ENCODE measurements at regions not wholly inside any gene's neighbourhood (a gene's known extent, or its start where the extent isn't known, plus 50 kb on each side); places are given as distances from the start of the nearest gene placed in this dataset.

- TF ChIP-seq CTCF (IDR thresholded peaks at IDR 0.05; ENCODE audit: insufficient read depth, low read length) (no peak), POLR2AphosphoS5 (IDR thresholded peaks at IDR 0.05; ENCODE audit: low read depth) (no peak), SPI1 (IDR thresholded peaks at IDR 0.05; ENCODE audit: borderline replicate concordance, low read depth) (no peak), REST (IDR thresholded peaks at IDR 0.05; ENCODE audit: insufficient replicate concordance, low read depth) (no peak)
These were observed 317.5 kb downstream of the BCL11B start for GRCh38 chr14:98954349-98955000.
